Hepatocyte (in vitro differentiated cells): ENCODE measurements at regions not wholly inside any gene's neighbourhood (a gene's known extent, or its start where the extent isn't known, plus 50 kb on each side); places are given as distances from the start of the nearest gene placed in this dataset.

ENCODE experiments used
- EZH2phosphoT487 ChIP-seq: fragments of 200-600 bp; sonication (generic); IDR thresholded peaks from one replicate; pipeline ENCODE4 v1.6.1; 2018; ENCODE audit warnings: antibody characterized with exemption, mild to moderate bottlenecking, low read depth, moderate library complexity; ENCODE audit not compliant: unreplicated experiment, severe bottlenecking
- TF ChIP-seq, protein P1 (sequence below): fragments of 200-600 bp; sonication (generic); IDR thresholded peaks from 2 replicates; pipeline ENCODE4 v1.5.1; 2016; ENCODE audit warnings: antibody characterized with exemption, mild to moderate bottlenecking; ENCODE audit not compliant: poor library complexity

DNA sequence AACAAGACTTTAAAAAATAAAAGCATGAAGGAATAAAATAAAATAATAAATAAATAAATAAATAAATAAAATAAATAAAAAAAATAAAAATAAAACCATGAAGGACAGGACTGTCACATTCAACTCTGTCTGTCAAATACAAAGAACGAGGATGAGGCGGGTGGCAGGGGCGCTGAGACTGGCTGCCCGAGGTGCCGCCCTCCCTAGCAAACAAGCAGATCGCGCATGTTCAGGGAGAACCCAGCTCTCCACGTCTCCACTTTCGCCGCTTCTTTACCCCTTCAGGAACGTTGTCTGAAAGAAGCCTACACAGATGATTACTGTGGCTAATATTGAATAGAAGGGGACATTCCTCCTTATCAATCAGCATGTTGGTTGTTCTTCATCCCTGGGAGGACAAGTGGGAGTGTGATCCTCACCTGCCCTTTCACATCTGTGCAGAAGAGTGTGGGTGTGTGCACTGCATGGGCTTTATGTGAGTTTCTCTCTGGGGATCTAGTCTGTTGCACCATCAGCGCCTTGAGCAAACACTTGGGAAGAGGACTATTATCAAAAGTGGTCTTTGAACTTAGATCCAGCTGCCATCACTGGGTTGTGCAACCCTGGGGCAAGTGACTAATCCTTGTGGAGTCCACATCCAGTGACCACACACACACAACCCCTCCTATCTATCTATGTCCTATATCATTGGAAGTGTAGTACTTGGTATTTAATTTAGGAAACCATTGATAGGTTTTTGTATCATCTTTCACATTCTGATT is 399.2 kb downstream of the IRX2 start:
- TF ChIP-seq, protein P1, sequence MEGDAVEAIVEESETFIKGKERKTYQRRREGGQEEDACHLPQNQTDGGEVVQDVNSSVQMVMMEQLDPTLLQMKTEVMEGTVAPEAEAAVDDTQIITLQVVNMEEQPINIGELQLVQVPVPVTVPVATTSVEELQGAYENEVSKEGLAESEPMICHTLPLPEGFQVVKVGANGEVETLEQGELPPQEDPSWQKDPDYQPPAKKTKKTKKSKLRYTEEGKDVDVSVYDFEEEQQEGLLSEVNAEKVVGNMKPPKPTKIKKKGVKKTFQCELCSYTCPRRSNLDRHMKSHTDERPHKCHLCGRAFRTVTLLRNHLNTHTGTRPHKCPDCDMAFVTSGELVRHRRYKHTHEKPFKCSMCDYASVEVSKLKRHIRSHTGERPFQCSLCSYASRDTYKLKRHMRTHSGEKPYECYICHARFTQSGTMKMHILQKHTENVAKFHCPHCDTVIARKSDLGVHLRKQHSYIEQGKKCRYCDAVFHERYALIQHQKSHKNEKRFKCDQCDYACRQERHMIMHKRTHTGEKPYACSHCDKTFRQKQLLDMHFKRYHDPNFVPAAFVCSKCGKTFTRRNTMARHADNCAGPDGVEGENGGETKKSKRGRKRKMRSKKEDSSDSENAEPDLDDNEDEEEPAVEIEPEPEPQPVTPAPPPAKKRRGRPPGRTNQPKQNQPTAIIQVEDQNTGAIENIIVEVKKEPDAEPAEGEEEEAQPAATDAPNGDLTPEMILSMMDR = no peak
- no peak for TF ChIP-seq EZH2phosphoT487
